Activated CD4-positive, alpha-beta T cell treated with anti-CD3 and anti-CD28 coated beads, Interleukin-2, amount 50 U/mL, for 4 hours (primary cell): ENCODE measurements at regions not wholly inside any gene's neighbourhood (a gene's known extent, or its start where the extent isn't known, plus 50 kb on each side); places are given as distances from the start of the nearest gene placed in this dataset.
"Not testable (repeated sequence)": the region's sequence is repeated elsewhere in the genome, so short reads cannot be mapped to it uniquely, and the experiment has no call there.

Experiments
- DNase-seq, 2 experiments: peaks; one replicate each; pipeline ENCODE4 v3.0.0-alpha.2; 2020

GRCh38 chr10:43921478-43921877 is 272.8 kb upstream of the ZNF32 start:
- DNase-seq = no peak

- DNase-seq = not testable (repeated sequence)
These were observed 271.6 kb upstream of the ZNF32 start for GRCh38 chr10:43920236-43920758.

- DNase-seq = no peak
These were observed 265.1 kb upstream of the ZNF32 start for GRCh38 chr10:43913676-43914235.

GRCh38 chr10:43912469-43912868 is 263.8 kb upstream of the ZNF32 start:
- no peak for DNase-seq

GRCh38 chr10:43906490-43906889 is 257.8 kb upstream of the ZNF32 start:
- DNase-seq = no peak

- no peak for DNase-seq
These were observed 257.0 kb upstream of the ZNF32 start for GRCh38 chr10:43905512-43906236.

- no peak for DNase-seq
These were observed 256.2 kb upstream of the ZNF32 start for GRCh38 chr10:43904844-43905243.

- DNase-seq = no peak
These were observed 255.6 kb upstream of the ZNF32 start for GRCh38 chr10:43904301-43904700.

- no peak for DNase-seq
These were observed 254.8 kb upstream of the ZNF32 start for GRCh38 chr10:43903451-43903850.

- no peak for DNase-seq
These were observed 254.2 kb upstream of the ZNF32 start for GRCh38 chr10:43902842-43903241.

- DNase-seq = no peak
These were observed 253.2 kb upstream of the ZNF32 start for GRCh38 chr10:43901744-43902504.

- no peak for DNase-seq
These were observed 252.6 kb upstream of the ZNF32 start for GRCh38 chr10:43901302-43901701.

GRCh38 chr10:43900571-43900970 is 251.9 kb upstream of the ZNF32 start:
- no peak for DNase-seq

GRCh38 chr10:43899224-43899959 is 250.7 kb upstream of the ZNF32 start:
- no peak for DNase-seq

- DNase-seq = no peak
These were observed 249.9 kb upstream of the ZNF32 start for GRCh38 chr10:43898592-43898991.

- no peak for DNase-seq
These were observed 249.2 kb upstream of the ZNF32 start for GRCh38 chr10:43897765-43898419.

GRCh38 chr10:43892062-43892770 is 243.5 kb upstream of the ZNF32 start:
- no peak for DNase-seq

GRCh38 chr10:43891241-43891640 is 242.6 kb upstream of the ZNF32 start:
- no peak for DNase-seq

GRCh38 chr10:43890124-43890523 is 241.4 kb upstream of the ZNF32 start:
- DNase-seq = no peak

GRCh38 chr10:43888586-43888985 is 239.9 kb upstream of the ZNF32 start:
- no peak for DNase-seq

GRCh38 chr10:43885842-43886241 is 237.2 kb upstream of the ZNF32 start:
- no peak for DNase-seq

GRCh38 chr10:43885252-43885651 is 236.6 kb upstream of the ZNF32 start:
- DNase-seq = no peak
